SU-DHL-6 (cell line): ENCODE measurements at regions not wholly inside any gene's neighbourhood (a gene's known extent, or its start where the extent isn't known, plus 50 kb on each side); places are given as distances from the start of the nearest gene placed in this dataset.
"Not testable (repeated sequence)": the region's sequence is repeated elsewhere in the genome, so short reads cannot be mapped to it uniquely, and the experiment has no call there.

Experiments used
- H2AFZ ChIP-seq: fragments of 200-600 bp; sonication (generic); 2 replicates; pipeline ENCODE4 v1.6.1; 2014; ENCODE audit warnings: low read depth, mild to moderate bottlenecking, moderate library complexity, mixed read lengths, antibody characterized with exemption, low read length; ENCODE audit not compliant: severe bottlenecking
- H3F3A ChIP-seq: fragments of 200-600 bp; shearing (Covaris generic); 2 replicates; pipeline ENCODE4 v1.6.0; 2016; ENCODE audit warnings: antibody characterized with exemption, mild to moderate bottlenecking; ENCODE audit not compliant: insufficient read depth
- H3K27ac ChIP-seq: fragments of 200-600 bp; sonication (generic); 2 replicates; pipeline ENCODE4 v1.5.1; 2016; ENCODE audit warnings: low read depth, mild to moderate bottlenecking, low read length, moderate library complexity, mixed read lengths
- H3K27me3 ChIP-seq: fragments of 200-600 bp; sonication (generic), shearing (Covaris generic); 2 replicates; pipeline ENCODE4 v1.6.0; 2014; ENCODE audit warnings: mild to moderate bottlenecking, low read length
- H3K36me3 ChIP-seq: fragments of 200-600 bp; sonication (generic); 2 replicates; pipeline ENCODE4 v1.6.1; 2014; ENCODE audit warnings: mild to moderate bottlenecking, low read length, mixed read lengths
- H3K4me2 ChIP-seq: fragments of 300-600, 200-600 bp; shearing (Covaris generic), sonication (generic); 2 replicates; pipeline ENCODE4 v1.6.0; 2014; ENCODE audit warnings: low read length, low read depth, mild to moderate bottlenecking; ENCODE audit not compliant: poor library complexity, severe bottlenecking
- H3K4me3 ChIP-seq: fragments of 200-600 bp; sonication (generic); 2 replicates; pipeline ENCODE4 v1.5.1; 2014; ENCODE audit warnings: antibody characterized with exemption, low read length, mild to moderate bottlenecking, mixed read lengths; ENCODE audit not compliant: insufficient read depth, poor library complexity, severe bottlenecking
- H3K79me2 ChIP-seq: fragments of 200-600 bp; sonication (generic); 2 replicates; pipeline ENCODE4 v1.6.1; 2014; ENCODE audit warnings: mild to moderate bottlenecking, low read length, moderate library complexity; ENCODE audit not compliant: insufficient read depth
- H3K9ac ChIP-seq: fragments of 200-600 bp; sonication (generic); 2 replicates; pipeline ENCODE4 v1.7.0; 2014; ENCODE audit warnings: mild to moderate bottlenecking, low read length
- H3K9me2 ChIP-seq: fragments of 200-600 bp; sonication (generic); replicated peaks from 2 replicates; pipeline ENCODE4 v1.6.1; 2014; ENCODE audit warnings: low read length; ENCODE audit not compliant: insufficient read depth
- H3K9me3 ChIP-seq: fragments of 200-600 bp; sonication (generic); 2 replicates; pipeline ENCODE4 v1.6.1; 2014; ENCODE audit warnings: low read length, mixed read lengths; ENCODE audit not compliant: insufficient read depth
- H4K20me1 ChIP-seq: fragments of 200-600 bp; sonication (generic); 2 replicates; pipeline ENCODE4 v1.6.1; 2014; ENCODE audit warnings: low read depth, mild to moderate bottlenecking, antibody characterized with exemption, low read length, moderate library complexity, mixed read lengths
- EZH2phosphoT487 ChIP-seq: fragments of 200-600 bp; sonication (generic), shearing (Covaris generic); conservative IDR thresholded peaks from 2 replicates; pipeline ENCODE4 v1.6.1; 2018; ENCODE audit warnings: mild to moderate bottlenecking, antibody characterized with exemption, low read length, moderate library complexity, mixed read lengths
- TF ChIP-seq, protein P1 (sequence below): fragments of 200-600 bp; sonication (generic); IDR thresholded peaks from one replicate; pipeline ENCODE4 v1.5.1; 2017; ENCODE audit warnings: antibody characterized with exemption, mild to moderate bottlenecking, low read length, moderate library complexity; ENCODE audit not compliant: insufficient read depth, poor library complexity, severe bottlenecking

DNA sequence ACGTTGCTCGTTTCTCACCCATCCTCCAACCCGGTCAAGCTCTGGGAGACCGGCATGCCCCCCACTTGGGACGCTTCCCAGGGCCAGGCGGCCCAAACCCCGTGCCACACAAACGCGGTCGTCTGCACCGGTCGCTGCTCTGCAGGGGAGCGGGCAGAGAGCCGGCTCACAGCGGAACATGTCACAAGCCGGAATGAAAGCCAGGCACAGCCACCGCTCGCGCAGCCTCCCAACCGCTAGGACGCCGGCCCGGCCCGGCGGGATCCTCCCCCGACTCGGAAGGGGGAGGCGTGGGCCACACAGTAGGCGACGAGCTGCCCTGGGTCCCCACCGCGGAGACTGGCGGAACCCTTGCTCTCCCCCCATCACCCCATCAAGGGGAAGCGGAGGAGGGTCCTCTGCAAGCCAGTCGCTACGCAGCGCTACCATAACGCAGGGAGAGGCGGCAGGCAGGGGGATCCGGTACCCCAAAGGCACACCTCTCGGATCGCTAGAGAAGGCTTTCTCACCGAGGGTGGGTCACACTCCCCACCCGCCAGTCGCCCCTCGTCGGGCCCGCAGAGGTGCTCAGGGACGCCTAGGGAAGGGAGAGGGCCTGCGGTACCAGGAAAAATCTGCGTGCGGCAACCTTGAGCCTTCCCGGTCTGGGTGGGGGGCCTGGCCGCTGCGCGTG lies 768.4 kb upstream of the DEFB115 start:
- Histone ChIP-seq H3K36me3 (no peaks in the 10 kb centered on the region), H3K27me3 (no peaks in the 10 kb centered on the region), H3K9me3 (no peaks in the 10 kb centered on the region; the same call in 1 of the 2 replicates), H3K4me3 (no peak overlapping the region), H3K9ac (no peak overlapping the region), H4K20me1 (no peaks in the 10 kb centered on the region), H3K27ac (no peak overlapping the region), H3F3A (no peaks in the 10 kb centered on the region), H3K9me2 (no peaks in the 10 kb centered on the region), H3K4me2 (no peak overlapping the region), H3K79me2 (no peaks in the 10 kb centered on the region), H2AFZ (no peak overlapping the region)
- TF ChIP-seq, protein P1, sequence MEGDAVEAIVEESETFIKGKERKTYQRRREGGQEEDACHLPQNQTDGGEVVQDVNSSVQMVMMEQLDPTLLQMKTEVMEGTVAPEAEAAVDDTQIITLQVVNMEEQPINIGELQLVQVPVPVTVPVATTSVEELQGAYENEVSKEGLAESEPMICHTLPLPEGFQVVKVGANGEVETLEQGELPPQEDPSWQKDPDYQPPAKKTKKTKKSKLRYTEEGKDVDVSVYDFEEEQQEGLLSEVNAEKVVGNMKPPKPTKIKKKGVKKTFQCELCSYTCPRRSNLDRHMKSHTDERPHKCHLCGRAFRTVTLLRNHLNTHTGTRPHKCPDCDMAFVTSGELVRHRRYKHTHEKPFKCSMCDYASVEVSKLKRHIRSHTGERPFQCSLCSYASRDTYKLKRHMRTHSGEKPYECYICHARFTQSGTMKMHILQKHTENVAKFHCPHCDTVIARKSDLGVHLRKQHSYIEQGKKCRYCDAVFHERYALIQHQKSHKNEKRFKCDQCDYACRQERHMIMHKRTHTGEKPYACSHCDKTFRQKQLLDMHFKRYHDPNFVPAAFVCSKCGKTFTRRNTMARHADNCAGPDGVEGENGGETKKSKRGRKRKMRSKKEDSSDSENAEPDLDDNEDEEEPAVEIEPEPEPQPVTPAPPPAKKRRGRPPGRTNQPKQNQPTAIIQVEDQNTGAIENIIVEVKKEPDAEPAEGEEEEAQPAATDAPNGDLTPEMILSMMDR: no peak
- no peak for TF ChIP-seq EZH2phosphoT487

DNA sequence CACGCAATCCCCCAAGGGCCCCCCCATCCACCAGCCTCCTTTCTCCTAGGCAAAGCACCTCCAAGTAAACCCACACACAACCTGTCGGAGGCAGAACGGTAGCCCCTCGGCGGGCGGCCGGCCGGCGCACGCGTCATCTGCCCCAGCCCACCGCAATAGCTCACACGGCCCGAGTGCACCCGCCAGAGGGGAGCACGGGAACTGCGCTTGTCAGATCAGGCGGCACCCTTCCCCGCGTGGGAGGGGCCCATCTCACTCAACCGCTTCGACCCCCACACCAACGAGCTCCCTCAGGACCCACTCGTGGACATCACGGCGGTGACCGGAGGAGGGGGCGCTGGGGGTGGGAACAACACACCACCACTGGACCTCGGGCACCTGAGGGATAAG lies 767.9 kb upstream of the DEFB115 start:
- Histone ChIP-seq H3K4me2 (no peak overlapping the region), H3K4me3 (no peak overlapping the region), H3K27ac (no peak overlapping the region), H3K9ac (no peak overlapping the region), H3F3A (no peaks in the 10 kb centered on the region), H3K9me3 (no peaks in the 10 kb centered on the region; the same call in 1 of the 2 replicates), H3K79me2 (no peaks in the 10 kb centered on the region), H3K36me3 (no peaks in the 10 kb centered on the region), H3K27me3 (no peaks in the 10 kb centered on the region), H3K9me2 (no peaks in the 10 kb centered on the region), H4K20me1 (no peaks in the 10 kb centered on the region), H2AFZ (no peak overlapping the region)
- no peak for TF ChIP-seq EZH2phosphoT487
- TF ChIP-seq, protein P1: no peak

DNA sequence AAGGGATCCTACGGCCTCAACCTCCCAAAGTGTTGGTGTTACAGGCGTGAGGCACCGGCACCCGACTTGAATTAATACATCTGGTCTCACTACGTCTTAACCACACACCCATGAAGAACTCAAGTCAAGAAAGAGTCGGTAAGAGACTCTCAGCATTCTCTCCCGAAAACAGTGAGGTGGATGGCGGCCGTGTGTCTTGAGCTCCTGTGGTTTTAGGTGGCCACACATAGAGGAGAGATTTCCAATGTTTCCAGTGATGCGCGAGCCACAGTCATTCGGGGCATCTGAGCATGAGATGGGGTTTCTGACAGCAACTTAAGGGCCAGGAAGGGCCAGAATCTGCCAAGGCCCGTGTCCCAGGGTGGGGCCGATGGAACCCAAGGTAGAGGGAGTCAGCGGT lies 766.4 kb upstream of the DEFB115 start:
- H3F3A ChIP-seq: no peaks in the 10 kb centered on the region
- no peak overlapping the region for H3K4me3 ChIP-seq
- H3K27me3 ChIP-seq: no peaks in the 10 kb centered on the region
- H2AFZ ChIP-seq: no peak overlapping the region
- no peaks in the 10 kb centered on the region for H3K9me2 ChIP-seq
- no peak overlapping the region for H3K9ac ChIP-seq
- H3K4me2 ChIP-seq: no peak overlapping the region
- no peaks in the 10 kb centered on the region for H3K36me3 ChIP-seq
- H3K79me2 ChIP-seq: no peaks in the 10 kb centered on the region
- H4K20me1 ChIP-seq: no peaks in the 10 kb centered on the region
- no peak overlapping the region for H3K27ac ChIP-seq
- TF ChIP-seq, protein P1: no peak
- TF ChIP-seq EZH2phosphoT487: no peak
- H3K9me3 ChIP-seq: no peaks in the 10 kb centered on the region; the same call in 1 of the 2 replicates

DNA sequence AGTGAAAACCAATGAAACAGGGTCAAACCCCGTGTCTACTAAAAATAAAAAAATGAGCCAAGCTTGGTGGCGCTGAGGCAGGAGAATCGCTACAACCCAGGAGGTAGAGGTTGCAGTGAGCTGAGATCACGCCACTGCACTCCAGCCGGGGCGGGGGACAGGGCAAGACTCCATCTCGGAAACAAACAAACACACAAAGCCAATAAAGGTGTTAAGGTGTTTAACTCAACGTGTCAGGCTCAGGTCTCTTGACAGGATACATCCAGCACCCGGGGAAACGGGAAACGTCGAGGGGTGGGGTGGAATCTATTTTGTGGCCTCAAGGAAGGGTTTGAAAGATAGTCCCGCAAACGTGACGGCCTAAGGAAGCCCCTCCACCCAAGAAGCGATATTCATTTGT lies 760.8 kb upstream of the DEFB115 start:
- H3K27ac ChIP-seq, H4K20me1 ChIP-seq, H3K27me3 ChIP-seq, H3K4me3 ChIP-seq, H2AFZ ChIP-seq, H3K36me3 ChIP-seq, H3K4me2 ChIP-seq, H3K9me2 ChIP-seq, H3K79me2 ChIP-seq, H3F3A ChIP-seq, H3K9ac ChIP-seq, H3K9me3 ChIP-seq: not testable (repeated sequence)

DNA sequence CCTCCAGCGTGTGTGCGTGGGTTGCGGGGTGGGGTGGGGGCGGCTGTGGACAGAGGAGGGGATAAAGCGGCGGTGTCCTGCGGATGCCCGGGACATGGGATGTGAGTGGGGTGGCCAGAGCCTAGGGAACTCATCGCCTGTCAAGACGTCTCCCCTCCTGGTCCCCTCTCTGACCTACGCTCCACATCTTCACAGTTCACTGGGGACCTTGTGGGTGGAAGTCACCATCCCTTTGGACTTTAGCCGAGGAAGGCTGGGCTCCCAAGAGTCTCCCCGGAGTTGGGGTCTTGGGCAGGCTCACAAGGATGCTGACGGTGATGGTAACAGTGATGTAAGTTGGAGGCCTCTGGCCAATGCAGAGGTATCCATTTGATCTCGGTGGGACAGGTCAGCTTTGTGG lies 760.3 kb upstream of the DEFB115 start:
- not testable (repeated sequence) for H3K9ac ChIP-seq, H3K9me2 ChIP-seq, H3K4me2 ChIP-seq, H3K36me3 ChIP-seq, H3K27ac ChIP-seq, H2AFZ ChIP-seq, H3K79me2 ChIP-seq, H4K20me1 ChIP-seq, H3F3A ChIP-seq, H3K27me3 ChIP-seq, H3K9me3 ChIP-seq, H3K4me3 ChIP-seq
